ENCODE measurements at regions not wholly inside any gene's neighbourhood (a gene's known extent, or its start where the extent isn't known, plus 50 kb on each side); places are given as distances from the start of the nearest gene placed in this dataset.

DNA sequence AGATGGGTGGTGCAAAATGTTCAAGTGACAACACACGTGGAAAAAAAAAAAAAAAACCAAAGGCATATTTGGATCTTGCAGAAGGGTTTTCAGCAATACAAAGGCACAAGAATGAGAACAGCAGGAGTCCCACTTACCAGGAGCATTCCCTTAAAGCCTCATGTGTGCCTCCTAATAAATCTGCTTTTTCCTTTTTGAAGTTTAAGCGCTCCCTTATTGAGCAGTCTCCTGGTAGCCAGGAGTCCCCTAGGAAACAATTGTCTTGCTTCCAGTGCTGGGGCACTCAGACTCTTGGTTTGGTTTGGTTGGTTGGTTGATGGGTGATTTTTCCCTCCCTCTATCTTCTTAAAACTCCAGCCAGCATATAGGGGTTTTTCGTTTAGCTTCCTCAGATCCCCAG, 321.8 kb upstream of the NFE2L3 start:
- no peak for DNase-seq

DNA sequence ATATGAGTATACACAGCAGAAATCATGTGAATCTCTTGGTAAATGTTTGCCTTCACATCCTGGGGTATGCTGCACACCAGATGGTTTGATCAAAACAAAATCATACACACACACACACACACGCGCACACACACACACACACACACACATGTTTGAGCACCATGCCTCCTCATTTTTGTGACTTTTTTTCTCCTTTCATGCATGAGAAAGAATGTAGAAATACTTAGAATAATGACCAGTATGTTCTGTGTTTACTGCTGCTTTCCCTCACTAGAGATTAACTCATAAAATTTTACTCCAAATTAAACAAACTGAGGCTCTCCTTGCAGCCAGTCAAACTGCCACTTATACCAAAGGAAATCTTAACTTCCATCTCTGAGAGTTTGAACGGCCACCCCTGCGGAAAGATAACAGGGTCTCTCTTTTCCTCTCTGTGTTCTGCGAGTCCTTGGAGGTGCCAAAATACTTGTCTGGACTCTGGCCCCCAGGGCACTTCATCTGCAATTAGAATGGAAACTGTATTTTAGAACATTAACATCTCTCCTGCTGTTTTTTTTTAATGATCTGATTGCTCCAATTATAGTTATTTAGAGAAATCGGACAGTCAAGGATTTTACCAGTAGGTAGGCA, 320.8 kb upstream of the NFE2L3 start:
- no peak for DNase-seq

GRCh38 chr7:25831831-25832411, 320.1 kb upstream of the NFE2L3 start:
- DNase-seq, result no peak

DNA sequence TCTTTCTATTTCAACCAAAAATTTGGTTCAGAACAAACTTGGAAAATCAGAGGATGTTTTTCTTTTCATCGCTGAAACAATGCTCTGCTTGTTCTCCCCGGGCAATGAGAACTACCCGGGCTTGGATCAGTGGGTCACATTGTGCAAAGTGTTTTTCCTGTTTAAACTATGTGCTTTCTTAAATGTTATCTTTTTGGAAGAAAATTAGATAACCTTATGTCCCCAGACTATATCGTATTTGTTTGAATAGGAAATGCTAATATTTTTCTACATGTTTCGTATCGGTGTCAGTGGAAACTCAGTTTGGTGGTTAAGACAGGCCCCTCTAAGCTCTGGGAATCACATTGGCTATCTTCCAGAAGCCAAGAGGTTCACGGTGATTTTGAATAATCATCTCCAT, 319.5 kb upstream of the NFE2L3 start:
- no peak for DNase-seq

DNA sequence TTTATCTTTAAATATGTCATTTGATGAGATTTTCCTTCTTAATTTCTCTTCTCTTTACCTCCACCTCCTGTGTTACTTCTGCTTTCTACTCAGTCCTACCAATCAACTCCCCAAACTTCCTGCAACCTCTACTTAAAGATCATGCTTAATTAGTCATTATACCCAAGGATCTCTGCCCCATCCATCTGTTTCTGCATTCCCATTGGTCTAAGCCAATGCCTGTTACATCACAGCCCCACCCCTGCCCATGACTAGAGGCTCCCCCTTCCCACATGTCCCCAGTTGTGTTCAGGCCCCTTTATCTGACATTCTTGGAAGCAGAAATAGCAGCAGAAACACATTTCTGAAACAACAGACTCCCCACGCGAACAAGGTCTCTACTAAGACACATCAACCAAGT, 319.1 kb upstream of the NFE2L3 start:
- no peak for DNase-seq

DNA sequence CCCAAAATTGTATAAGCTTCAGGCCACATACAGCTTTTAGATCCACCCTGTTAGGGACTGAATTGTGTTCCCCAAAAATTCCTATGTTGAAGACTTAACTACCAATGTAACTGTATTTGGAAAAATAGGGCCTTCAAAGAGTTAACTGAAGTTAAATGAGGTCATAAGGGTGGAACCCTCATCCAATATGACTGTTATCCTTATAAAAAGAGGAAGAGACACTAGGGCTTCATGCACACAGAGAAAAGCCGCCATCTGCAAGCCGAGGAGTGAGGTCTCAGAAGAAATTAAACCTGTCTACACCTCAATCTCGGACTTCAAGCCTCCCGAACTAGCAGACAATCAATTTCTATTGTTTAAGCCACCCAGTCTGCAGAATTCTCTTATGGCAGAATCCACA, 317.9 kb upstream of the NFE2L3 start:
- DNase-seq, result no peak

DNA sequence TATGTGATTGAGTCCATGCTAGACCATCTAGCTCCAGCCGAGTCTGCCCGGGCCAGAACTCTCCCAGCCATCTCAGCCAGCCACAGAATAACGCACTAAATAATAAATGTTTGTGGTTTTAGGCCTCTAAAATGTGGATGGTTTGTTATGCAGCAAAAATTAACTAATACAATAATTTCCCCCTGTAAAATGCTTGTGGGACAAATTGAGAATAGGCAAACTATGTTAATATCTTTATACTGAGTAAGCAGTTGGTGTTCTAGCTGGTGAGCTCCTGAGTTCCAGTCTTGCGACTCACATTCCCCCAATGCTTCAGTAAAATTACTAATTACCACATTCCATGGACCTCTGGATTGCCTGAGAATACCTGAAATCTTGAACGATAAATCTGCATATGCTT, 316.8 kb upstream of the NFE2L3 start:
- no peak for DNase-seq

- DNase-seq, result no peak
Measured at GRCh38 chr7:25839084-25839769, 312.8 kb upstream of the NFE2L3 start.

DNA sequence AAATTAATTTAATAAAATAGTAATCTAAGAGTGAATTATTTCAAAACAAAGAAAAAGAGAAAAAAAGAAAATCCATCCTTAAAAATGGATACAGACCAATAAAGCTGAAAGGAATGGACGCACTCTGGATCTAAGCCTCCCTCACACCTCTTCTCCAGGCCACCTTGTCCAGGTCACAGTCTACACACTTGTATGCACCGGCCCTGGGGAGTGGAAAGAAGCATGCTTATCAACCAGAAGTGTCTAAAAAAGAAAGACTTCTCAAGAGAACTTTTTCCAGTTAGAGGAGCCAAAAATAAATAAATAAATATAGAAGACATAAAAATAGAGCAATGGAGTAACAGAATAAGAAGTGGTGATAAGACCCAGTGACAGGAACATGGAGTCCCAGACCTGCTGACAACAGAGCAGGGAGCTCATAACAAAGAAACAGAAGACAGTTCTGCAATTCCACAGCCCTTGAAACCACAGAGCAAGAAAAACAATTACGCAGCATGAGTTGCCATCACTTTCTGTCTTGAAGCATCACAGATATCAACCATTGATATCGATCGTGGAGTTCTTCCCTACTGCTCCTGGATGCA, 311.7 kb upstream of the NFE2L3 start:
- DNase-seq, result no peak

DNA sequence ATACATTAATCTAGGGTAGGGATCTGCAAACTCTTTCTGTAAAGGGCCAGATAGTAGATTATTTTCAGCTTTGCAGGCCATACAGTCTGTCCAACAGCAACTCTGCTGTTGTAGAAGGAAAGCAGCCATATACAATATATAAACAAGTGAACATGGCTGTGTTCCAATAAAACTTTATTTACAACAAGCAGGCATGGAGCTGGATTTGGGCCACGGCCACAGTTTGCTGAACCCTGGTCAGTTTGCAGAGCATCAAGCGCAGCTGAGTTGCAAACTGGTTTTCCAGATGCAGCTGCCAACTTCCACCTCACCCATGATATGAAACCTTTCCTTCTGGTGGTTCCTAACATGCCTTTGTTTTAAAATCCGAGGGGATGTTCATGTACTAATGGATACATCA, 310.4 kb upstream of the NFE2L3 start:
- no peak for DNase-seq

GRCh38 chr7:25842201-25842733, 309.7 kb upstream of the NFE2L3 start:
- DNase-seq, result no peak

DNA sequence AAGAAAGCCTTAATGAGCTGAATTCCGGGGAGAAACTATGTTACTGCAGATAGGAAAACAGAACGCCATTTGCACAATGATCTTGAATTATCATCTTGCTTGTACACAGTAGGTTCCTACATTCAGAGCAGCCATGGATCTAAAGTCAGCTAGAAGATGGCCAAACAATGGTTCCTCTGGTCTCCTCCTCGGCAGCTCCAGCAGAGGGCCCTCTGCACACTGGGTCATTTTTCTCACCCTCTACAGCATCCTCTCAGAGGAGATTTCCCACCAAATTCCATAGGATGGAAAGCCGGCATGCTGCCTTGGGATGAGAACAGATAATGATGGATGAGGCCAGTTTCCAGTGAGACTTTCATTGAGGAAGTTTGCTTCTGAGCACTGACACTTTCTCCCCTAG, 308.5 kb upstream of the NFE2L3 start:
- no peak for DNase-seq

DNA sequence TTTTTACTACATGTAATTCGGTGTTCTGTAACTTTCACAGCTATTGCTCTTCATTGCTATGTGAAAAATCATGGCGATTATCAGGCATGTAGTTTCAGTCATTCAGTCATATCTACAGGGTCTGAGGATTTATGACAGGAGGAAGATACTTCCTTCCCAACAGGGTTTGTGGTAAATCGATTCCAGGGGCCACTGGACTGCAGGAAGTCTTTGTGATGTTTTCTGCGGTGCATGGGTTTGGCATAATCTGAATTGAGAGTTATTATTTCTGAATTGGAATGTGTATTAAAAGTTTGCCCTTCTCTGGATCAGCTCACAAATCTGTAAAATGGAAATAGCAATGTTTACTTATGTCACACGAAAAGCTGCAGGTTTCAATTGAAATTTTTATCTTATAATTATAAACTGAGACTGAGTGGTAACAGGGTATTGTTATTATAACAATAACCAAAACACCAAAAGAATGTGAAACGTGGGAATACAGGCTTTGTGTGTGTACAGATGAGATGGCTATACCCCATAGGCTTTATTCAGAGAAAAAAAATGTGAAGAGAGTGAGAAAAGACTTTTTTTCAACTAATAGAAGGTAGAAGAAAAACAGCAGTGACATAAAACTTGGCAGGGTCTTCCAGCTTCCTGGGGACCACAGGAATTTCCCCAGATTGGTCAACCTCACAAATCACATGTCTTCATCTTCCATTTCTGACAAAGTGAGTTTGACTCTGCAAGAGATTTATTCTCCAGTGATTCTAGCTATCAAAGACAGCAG, 307.7 kb upstream of the NFE2L3 start:
- DNase-seq, result no peak

DNA sequence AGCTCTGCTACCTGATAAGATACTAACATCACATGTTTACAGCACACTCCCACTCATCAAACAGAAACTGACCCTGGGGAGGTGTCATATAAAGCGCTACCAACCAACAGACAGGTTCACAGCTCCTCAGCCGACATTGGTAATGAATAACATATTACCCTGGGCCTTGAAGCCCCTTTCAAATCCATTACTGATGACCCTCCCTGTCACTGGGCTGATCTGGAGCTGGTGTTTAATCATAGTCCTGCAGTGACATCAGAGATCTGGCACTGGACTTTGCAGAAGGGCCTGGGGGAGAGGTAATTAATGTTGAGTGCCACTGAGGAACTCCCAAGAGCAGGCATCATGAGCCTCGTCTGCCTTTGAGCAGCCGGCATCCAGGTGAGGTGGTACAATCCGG, 306.5 kb upstream of the NFE2L3 start:
- DNase-seq, result no peak

GRCh38 chr7:25846722-25847121, 305.3 kb upstream of the NFE2L3 start:
- DNase-seq, result no peak

GRCh38 chr7:25847336-25848070, 304.5 kb upstream of the NFE2L3 start:
- no peak for DNase-seq

DNA sequence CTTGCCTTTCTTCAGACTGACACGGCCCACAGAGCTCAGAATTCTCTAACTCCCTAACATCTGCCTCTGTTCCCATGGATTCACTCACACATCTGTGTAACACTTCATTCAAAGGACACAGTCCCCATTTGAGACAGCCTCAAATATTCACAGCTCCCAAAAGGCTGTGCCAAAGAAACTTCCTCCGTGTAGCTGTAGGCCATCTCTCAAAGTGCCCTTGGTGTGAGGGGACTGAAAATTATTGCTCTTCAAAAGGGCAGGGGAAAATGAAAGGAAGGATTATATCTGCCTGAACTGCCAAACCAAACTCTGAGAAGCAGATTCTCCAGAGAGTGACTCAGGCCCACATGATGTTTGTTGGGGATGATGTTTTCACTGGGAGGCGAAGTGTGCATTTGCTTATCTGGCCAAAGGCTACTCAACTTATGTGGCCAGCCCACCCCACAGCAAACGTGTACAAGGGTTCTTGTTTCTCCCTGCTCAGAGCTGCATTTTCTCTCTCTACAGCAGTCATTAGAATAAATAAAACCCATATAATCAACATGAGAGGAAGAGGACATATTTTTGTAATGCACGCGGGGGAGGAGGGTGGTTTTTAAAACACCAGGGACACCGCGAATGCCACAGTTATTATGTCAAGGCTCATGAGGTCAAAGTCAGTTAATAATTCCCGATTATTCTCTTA, 302.4 kb upstream of the NFE2L3 start:
- DNase-seq, result no peak

- no peak for DNase-seq
Measured at GRCh38 chr7:25850216-25850615, 301.8 kb upstream of the NFE2L3 start.

GRCh38 chr7:25850735-25851134, 301.3 kb upstream of the NFE2L3 start:
- DNase-seq, result no peak

GRCh38 chr7:25851332-25852210, 300.4 kb upstream of the NFE2L3 start:
- peak; percentile 30 for DNase-seq

Measured in effector CD4-positive, alpha-beta T cell (primary cell).